Brain microvascular endothelial cell (primary cell): ENCODE measurements at regions not wholly inside any gene's neighbourhood (a gene's known extent, or its start where the extent isn't known, plus 50 kb on each side); places are given as distances from the start of the nearest gene placed in this dataset.
A peak's percentile ranks its signal among the peaks of the same experiment; 100 is the strongest.

ENCODE experiments used
- DNase-seq: peaks from one replicate; pipeline ENCODE4 v3.0.0-alpha.2; 2020
- H3K27ac ChIP-seq: fragments of 250-450 bp; sonication (Bioruptor Pico); 2 replicates; pipeline ENCODE4 v1.5.1; 2020; ENCODE audit warnings: mild to moderate bottlenecking, moderate library complexity
- H3K27me3 ChIP-seq: fragments of 250-450 bp; sonication (Bioruptor Pico); replicated peaks from 2 replicates; pipeline ENCODE4 v1.5.1; 2020; ENCODE audit warnings: mild to moderate bottlenecking
- H3K36me3 ChIP-seq: fragments of 250-450 bp; sonication (Bioruptor Pico); replicated peaks from 2 replicates; pipeline ENCODE4 v1.5.1; 2020; ENCODE audit warnings: mild to moderate bottlenecking
- H3K4me3 ChIP-seq: 2 replicates; pipeline ENCODE4 v1.5.1; 2011; ENCODE audit warnings: low read depth, mild to moderate bottlenecking, control low read depth, low read length, moderate library complexity
- in situ Hi-C: cut with HindIII; loops from 2 replicates; pipeline ENCODE4 v1.10.0; 2017; ENCODE audit warnings: low sequenced_read_pairs, low pct_ligation_motif_present
- TF ChIP-seq, protein P1 (sequence below): IDR thresholded peaks from 2 replicates; pipeline ENCODE4 v1.5.1; 2011; ENCODE audit warnings: low read depth, mild to moderate bottlenecking, moderate library complexity, low read length, control low read depth, inconsistent platforms; ENCODE audit errors: missing control alignments

DNA sequence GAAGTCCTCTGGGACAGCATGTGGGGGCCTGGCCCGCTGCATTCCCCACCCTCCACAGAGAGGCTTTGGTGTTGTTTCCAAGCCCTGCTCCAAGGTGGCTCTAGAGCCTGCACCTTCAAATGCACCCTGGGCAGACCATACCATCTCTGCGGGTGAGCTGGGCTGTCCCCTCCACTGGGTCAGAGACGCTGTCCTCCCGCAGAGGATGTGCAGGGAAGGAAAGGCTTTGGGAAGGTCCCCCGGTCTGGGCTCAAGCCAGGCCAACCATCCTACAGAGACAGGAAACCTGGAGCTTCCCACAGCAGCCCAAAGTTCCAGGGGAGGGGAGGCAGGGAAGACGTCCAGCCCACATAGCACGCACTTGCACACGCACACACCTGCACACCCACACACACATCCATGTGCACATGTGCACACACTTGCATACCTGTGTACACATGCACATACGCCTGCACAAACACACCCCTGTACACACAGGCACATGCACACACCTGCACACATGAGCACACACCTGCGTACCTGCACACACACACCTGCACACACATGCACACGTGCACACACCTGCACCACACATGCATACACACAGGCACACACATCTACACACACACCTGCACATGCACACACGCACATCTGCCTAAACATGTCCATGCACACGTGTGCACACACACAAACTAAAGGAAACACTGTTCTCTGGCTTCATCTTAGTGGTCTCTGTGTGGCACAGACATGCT lies 155.4 kb downstream of the ERMARD start:
- in situ Hi-C loops: no loop called here
- DNase-seq: no peak
- Histone ChIP-seq H3K27me3 (no peaks in the 10 kb centered on the region), H3K36me3 (no peaks in the 10 kb centered on the region), H3K27ac (no peak overlapping the region), H3K4me3 (no peak overlapping the region)
- TF ChIP-seq, protein P1, sequence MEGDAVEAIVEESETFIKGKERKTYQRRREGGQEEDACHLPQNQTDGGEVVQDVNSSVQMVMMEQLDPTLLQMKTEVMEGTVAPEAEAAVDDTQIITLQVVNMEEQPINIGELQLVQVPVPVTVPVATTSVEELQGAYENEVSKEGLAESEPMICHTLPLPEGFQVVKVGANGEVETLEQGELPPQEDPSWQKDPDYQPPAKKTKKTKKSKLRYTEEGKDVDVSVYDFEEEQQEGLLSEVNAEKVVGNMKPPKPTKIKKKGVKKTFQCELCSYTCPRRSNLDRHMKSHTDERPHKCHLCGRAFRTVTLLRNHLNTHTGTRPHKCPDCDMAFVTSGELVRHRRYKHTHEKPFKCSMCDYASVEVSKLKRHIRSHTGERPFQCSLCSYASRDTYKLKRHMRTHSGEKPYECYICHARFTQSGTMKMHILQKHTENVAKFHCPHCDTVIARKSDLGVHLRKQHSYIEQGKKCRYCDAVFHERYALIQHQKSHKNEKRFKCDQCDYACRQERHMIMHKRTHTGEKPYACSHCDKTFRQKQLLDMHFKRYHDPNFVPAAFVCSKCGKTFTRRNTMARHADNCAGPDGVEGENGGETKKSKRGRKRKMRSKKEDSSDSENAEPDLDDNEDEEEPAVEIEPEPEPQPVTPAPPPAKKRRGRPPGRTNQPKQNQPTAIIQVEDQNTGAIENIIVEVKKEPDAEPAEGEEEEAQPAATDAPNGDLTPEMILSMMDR: no peak

DNA sequence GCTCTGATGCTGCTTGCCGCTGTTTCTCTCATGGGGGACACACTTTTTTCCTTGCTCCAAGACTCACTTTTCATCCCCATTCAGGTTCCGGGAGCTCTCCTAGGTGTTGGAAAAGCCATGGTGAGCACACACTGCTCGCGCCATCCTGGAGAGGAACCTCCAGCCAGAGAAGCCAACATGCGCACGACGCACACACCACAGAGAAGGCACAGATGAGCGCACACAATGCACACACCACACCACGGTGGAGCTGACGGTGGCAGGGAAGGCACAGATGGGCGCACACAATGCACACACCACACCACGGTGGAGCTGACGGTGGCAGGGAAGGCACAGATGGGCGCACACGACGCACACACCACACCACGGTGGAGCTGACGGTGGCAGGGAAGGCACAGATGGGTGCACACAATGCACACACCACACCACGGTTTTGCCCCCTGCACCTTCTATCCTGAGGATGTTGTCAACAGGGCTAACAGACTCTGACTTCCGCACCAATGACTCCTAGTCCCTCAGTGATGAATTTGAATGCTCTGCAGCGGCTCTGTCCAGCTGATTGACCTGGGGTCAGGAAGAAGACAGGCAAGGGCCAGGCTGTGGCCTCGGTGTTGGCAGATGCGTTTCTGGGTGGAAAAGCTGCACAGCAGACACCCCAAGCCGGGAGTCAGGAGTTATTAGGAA lies 154.7 kb downstream of the ERMARD start:
- in situ Hi-C loops: no loop called here
- no peaks in the 10 kb centered on the region for H3K36me3 ChIP-seq
- TF ChIP-seq, protein P1: no peak
- no peak overlapping the region for H3K4me3 ChIP-seq
- no peak overlapping the region for H3K27ac ChIP-seq
- no peaks in the 10 kb centered on the region for H3K27me3 ChIP-seq
- no peak for DNase-seq

DNA sequence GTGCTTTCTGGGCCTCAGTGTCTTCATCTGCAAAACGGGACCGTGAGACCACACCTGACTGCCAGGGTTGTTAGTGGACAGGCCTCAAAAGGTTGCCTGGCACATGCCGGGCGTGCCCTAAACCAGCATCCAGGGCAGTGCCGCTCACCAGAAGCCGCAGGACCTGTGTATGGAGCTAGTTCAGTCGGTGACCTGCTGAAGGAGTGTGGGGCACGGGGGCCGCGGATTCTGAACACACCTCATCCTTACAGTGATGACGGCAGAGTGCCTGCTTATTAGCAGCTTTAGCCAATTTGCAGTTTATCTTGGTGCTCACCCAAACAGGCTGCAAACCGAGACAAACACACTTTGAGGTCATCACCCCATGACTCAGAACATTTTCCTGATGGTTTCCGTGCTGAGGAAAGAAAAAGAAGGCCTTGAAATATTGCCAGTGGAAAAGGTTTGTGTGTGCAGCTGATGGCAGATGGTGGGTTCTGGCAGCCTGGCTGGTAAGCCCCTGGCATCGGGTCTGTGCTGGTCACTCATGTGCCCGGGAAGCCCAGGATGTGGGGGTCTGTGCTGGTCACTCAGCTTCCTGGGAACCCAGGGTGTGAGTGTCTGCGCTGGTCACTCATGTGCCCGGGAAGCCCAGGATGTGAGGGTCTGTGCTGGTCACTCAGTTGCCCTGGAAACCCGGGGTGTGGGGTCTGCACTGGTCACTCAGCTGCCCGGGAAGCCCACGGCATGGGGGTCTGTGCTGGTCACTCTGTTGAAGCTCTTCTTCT lies 153.8 kb downstream of the ERMARD start:
- H3K36me3 ChIP-seq: no peaks in the 10 kb centered on the region
- H3K27me3 ChIP-seq: no peaks in the 10 kb centered on the region
- TF ChIP-seq, protein P1: no peak
- no peak overlapping the region for H3K4me3 ChIP-seq
- DNase-seq: peak; percentile 46
- H3K27ac ChIP-seq: no peak overlapping the region
- in situ Hi-C loops: no loop called here

DNA sequence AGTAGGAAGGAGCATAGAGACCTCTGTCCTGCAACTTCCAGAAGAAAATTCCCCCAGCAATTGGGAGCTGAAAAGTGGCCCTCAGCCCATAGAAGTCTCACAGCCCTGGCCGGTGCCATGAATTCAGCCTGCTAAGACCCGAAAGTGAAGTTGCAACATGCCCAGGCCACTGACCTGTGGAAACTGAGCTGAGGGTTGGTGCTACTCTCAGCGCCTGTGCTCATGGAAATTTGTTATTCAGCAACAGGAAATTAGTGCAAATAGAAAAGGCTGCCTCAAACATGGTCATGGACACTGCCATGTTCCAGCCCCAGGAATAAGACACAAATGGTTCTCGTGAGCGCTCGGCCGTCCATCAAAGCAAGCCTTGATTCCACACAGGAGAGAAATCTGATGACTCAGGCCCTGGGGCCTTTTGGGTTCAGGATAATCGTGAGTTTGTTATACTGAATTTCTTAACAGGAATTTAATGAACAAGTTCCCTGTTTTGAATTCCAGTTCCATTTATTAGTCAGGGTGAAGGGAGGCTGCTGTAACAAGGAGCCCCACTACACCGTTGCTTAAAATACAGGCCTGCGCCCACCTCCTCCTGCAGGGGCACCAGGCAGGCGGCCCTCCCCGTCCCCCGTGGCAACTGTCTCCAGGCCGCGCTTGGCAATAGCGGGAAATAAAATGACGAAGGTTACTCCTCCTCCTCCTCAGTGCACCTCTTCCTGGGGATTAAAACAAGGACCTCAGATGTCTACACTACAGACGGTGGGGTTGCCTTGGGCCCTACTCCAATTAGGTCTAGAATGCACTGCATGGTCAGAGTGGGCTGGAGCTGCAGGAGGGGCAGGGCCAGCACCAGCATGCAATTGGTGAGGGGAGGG lies 152.9 kb downstream of the ERMARD start:
- Histone ChIP-seq H3K4me3 (no peak overlapping the region), H3K36me3 (no peaks in the 10 kb centered on the region), H3K27me3 (no peaks in the 10 kb centered on the region), H3K27ac (no peak overlapping the region)
- DNase-seq: no peak
- TF ChIP-seq, protein P1: no peak
- in situ Hi-C loops: no loop called here

DNA sequence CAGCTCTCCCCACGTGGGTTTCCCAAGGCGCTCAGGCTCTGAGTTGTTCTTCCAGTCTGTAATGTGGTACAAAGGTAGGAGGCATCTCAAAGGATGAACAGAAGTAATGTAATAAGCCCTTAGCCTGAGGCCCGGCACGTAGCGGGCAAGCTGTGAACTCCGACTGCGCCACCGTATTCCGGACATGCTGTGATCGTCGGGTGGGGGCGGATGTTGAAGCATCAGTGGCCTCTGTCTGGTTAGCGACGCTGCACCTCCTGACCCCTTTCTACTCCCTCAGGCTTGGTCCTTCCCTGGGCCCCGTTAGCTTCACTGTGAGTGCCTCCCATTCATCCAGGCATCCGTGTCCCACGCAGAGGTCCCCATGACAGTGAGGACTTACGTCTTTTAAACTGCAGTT lies 151.7 kb downstream of the ERMARD start:
- no peaks in the 10 kb centered on the region for H3K27me3 ChIP-seq
- in situ Hi-C loops: no loop called here
- DNase-seq: no peak
- H3K36me3 ChIP-seq: no peaks in the 10 kb centered on the region
- TF ChIP-seq, protein P1: no peak
- H3K4me3 ChIP-seq: no peak overlapping the region
- no peak overlapping the region for H3K27ac ChIP-seq
